CD14-positive monocyte (primary cell): ENCODE measurements at regions not wholly inside any gene's neighbourhood (a gene's known extent, or its start where the extent isn't known, plus 50 kb on each side); places are given as distances from the start of the nearest gene placed in this dataset.

Experiments
- DNase-seq, 3 donors: peaks; one replicate each; pipeline ENCODE4 v3.0.0-alpha.2; 2011 to 2022
- H2AFZ ChIP-seq: 2 replicates; pipeline ENCODE4 v1.6.0; 2012; ENCODE audit warnings: mild to moderate bottlenecking, low read depth, low read length, inconsistent platforms; ENCODE audit not compliant: insufficient read depth, poor library complexity, severe bottlenecking
- H3K27ac ChIP-seq, 2 donors: 1 replicate in 1 of 2; 2 replicates in 1 of 2; pipeline ENCODE4 v1.5.1; 2012 to 2013; ENCODE audit warnings: low read length in 2 of 2, control low read depth in 1 of 2, inconsistent platforms in 1 of 2, low read depth in 1 of 2, mild to moderate bottlenecking in 1 of 2
- H3K27me3 ChIP-seq, 2 donors: one replicate each; pipeline versions ENCODE4 v1.6.0 to v1.6.1; 2011 to 2013; ENCODE audit warnings: low read length in 2 of 2; ENCODE audit not compliant: control insufficient read depth in 2 of 2, insufficient read depth in 2 of 2
- H3K36me3 ChIP-seq, 2 donors: replicated peaks in 1 of 2; 1 replicate in 1 of 2; 2 replicates in 1 of 2; pipeline versions ENCODE4 v1.5.1 to v1.6.1; 2012 to 2013; ENCODE audit warnings: low read length in 2 of 2, control low read depth in 1 of 2, inconsistent platforms in 1 of 2, mild to moderate bottlenecking in 1 of 2; ENCODE audit not compliant: insufficient read depth in 2 of 2, control insufficient read depth in 1 of 2
- H3K4me1 ChIP-seq, 2 donors: 1 replicate in 1 of 2; 2 replicates in 1 of 2; pipeline versions ENCODE4 v1.5.1 to v1.6.1; 2012 to 2013; ENCODE audit warnings: low read length in 2 of 2, control low read depth in 1 of 2, inconsistent platforms in 1 of 2, mild to moderate bottlenecking in 1 of 2, moderate library complexity in 1 of 2; ENCODE audit not compliant: insufficient read depth in 2 of 2, control insufficient read depth in 1 of 2
- H3K4me2 ChIP-seq: replicated peaks from 2 replicates; pipeline ENCODE3; 2012; ENCODE audit warnings: low read length, moderate library complexity, mild to moderate bottlenecking; ENCODE audit not compliant: poor library complexity, severe bottlenecking; ENCODE audit errors: extremely low read depth
- H3K4me3 ChIP-seq, 3 experiments: fragments of 200-600 bp in 1 of 3; sonication (generic) in 1 of 3; replicated peaks in 1 of 3; 1 replicate in 2 of 3; 2 replicates in 1 of 3; pipeline ENCODE4 v1.5.1; 2011 to 2013; ENCODE audit warnings: low read length in 3 of 3, mild to moderate bottlenecking in 3 of 3, control low read depth in 2 of 3, low read depth in 2 of 3, inconsistent platforms in 1 of 3, moderate library complexity in 1 of 3
- H3K79me2 ChIP-seq: 2 replicates; pipeline ENCODE4 v1.6.0; 2012; ENCODE audit warnings: mild to moderate bottlenecking, control low read depth, inconsistent platforms, low read length, moderate library complexity; ENCODE audit not compliant: insufficient read depth
- H3K9ac ChIP-seq: 2 replicates; pipeline ENCODE4 v1.6.0; 2017; ENCODE audit warnings: low read length, mild to moderate bottlenecking; ENCODE audit not compliant: insufficient read depth, poor library complexity, severe bottlenecking
- H3K9me3 ChIP-seq, 2 donors: replicated peaks in 1 of 2; 1 replicate in 1 of 2; 2 replicates in 1 of 2; pipeline versions ENCODE4 v1.5.1 to v1.6.1; 2012 to 2013; ENCODE audit warnings: low read length in 2 of 2, control low read depth in 1 of 2; ENCODE audit not compliant: control insufficient read depth in 1 of 2, insufficient read depth in 1 of 2
- H4K20me1 ChIP-seq: 2 replicates; pipeline ENCODE4 v1.6.0; 2012; ENCODE audit warnings: mild to moderate bottlenecking, low read length, control low read depth, moderate library complexity; ENCODE audit not compliant: insufficient read depth
- H3K27ac Mint-ChIP-seq, 7 donors: one replicate each; pipeline ENCODE4 v1.8.0; 2020; ENCODE audit warnings: mild to moderate bottlenecking in 7 of 7, mixed read lengths in 7 of 7, moderate library complexity in 6 of 7, inconsistent platforms in 2 of 7
- H3K27me3 Mint-ChIP-seq, 3 donors: one replicate each; pipeline ENCODE4 v1.8.0; 2021 to 2022; ENCODE audit warnings: low read depth in 3 of 3, mild to moderate bottlenecking in 3 of 3, mixed read lengths in 3 of 3, moderate library complexity in 3 of 3, inconsistent platforms in 1 of 3
- H3K36me3 Mint-ChIP-seq, 2 donors: one replicate each; pipeline ENCODE4 v1.8.0; 2020; ENCODE audit warnings: mixed read lengths in 2 of 2, inconsistent platforms in 1 of 2, mild to moderate bottlenecking in 1 of 2
- H3K4me1 Mint-ChIP-seq: one replicate; pipeline ENCODE4 v1.8.0; 2020; ENCODE audit warnings: mild to moderate bottlenecking, mixed read lengths
- H3K4me3 Mint-ChIP-seq, 2 donors: one replicate each; pipeline ENCODE4 v1.8.0; 2020; ENCODE audit warnings: mild to moderate bottlenecking in 2 of 2, mixed read lengths in 2 of 2, moderate library complexity in 1 of 2
- H3K9me3 Mint-ChIP-seq, 7 donors: one replicate each; pipeline ENCODE4 v1.8.0; 2020 to 2022; ENCODE audit warnings: mixed read lengths in 7 of 7, mild to moderate bottlenecking in 6 of 7, moderate library complexity in 6 of 7, inconsistent platforms in 2 of 7
- CTCF ChIP-seq: fragments of 200-600 bp; IDR thresholded peaks from one replicate; pipeline ENCODE4 v1.8.0; 2022; ENCODE audit warnings: antibody characterized with exemption, mild to moderate bottlenecking
- WGBS: methylation state at CpG from one replicate; pipeline ENCODE4 v1.1.5; 2013; ENCODE audit warnings: missing lambda C conversion rate; ENCODE audit not compliant: insufficient coverage; 5-methylcytosine and 5-hydroxymethylcytosine counted together
- intact Hi-C, 2 donors: fragments of 100-400 bp; cut with micrococcal nuclease; formaldehyde crosslinking; loops; one replicate each; pipeline versions ENCODE4 v1.15.0 to v1.15.1; 2023

GRCh38 chr1:219985169-219985568 lies 56.8 kb upstream of the SLC30A10 start:
- WGBS: no CpG with 5 or more reads among the region's 3 CpGs
- Histone ChIP-seq H3K27me3 (no peaks in the 10 kb centered on the region), H3K4me2 (no peak overlapping the region), H3K9ac (no peak overlapping the region), H2AFZ (no peak overlapping the region), H3K79me2 (no peaks in the 10 kb centered on the region), H3K36me3 (peaks cover 64 to 86% of the 10 kb centered on the region in 2 donors), H3K4me3 (no peak overlapping the region), H4K20me1 (no peaks in the 10 kb centered on the region), H3K9me3 (no peaks in the 10 kb centered on the region), H3K4me1 (no peaks in the 10 kb centered on the region), H3K27ac (no peak overlapping the region)
- no peak for DNase-seq
- Mint-ChIP-seq H3K4me3 (no peak overlapping the region), H3K9me3 (no peaks in the 10 kb centered on the region), H3K27ac (peak overlapping the region in 2 of 7 donors; percentile 6 to 30), H3K4me1 (peaks cover 2% of the 10 kb centered on the region), H3K36me3 (peaks cover 57 to 66% of the 10 kb centered on the region in 2 donors), H3K27me3 (peaks cover 0 to 2% (median 0%) of the 10 kb centered on the region in 3 donors)
- no peak for TF ChIP-seq CTCF
- intact Hi-C loops: no loop called here
